Uterus (tissue), 3 donors: ENCODE measurements at regions not wholly inside any gene's neighbourhood (a gene's known extent, or its start where the extent isn't known, plus 50 kb on each side); places are given as distances from the start of the nearest gene placed in this dataset.

Experiments
- DNase-seq, 2 donors: peaks; one replicate each; pipeline ENCODE4 v3.0.0-alpha.2; 2019 to 2020
- H3K27ac ChIP-seq, 2 donors: fragments of 200-600 bp; sonication (generic); 1 replicate in 1 of 2; 2 replicates in 1 of 2; pipeline ENCODE4 v1.5.1; 2016 to 2018
- H3K27me3 ChIP-seq, 2 donors: fragments of 200-600 bp; sonication (generic); one replicate each; pipeline ENCODE4 v1.5.1; 2018 to 2019; ENCODE audit warnings: control low read depth in 1 of 2
- H3K36me3 ChIP-seq, 2 donors: fragments of 200-600 bp; sonication (generic); one replicate each; pipeline ENCODE4 v1.5.1; 2019; ENCODE audit warnings: control low read depth in 1 of 2
- H3K4me1 ChIP-seq, 2 donors: fragments of 200-600 bp; sonication (generic); one replicate each; pipeline ENCODE4 v1.5.1; 2018 to 2019; ENCODE audit warnings: control low read depth in 1 of 2
- H3K4me3 ChIP-seq, 2 donors: fragments of 200-600 bp; sonication (generic); 1 replicate in 1 of 2; 2 replicates in 1 of 2; pipeline ENCODE4 v1.5.1; 2018 to 2019; ENCODE audit warnings: mild to moderate bottlenecking in 1 of 2
- H3K9me3 ChIP-seq, 2 donors: fragments of 200-600 bp; sonication (generic); one replicate each; pipeline ENCODE4 v1.5.1; 2019; ENCODE audit warnings: control low read depth in 1 of 2
- CTCF ChIP-seq, 4 experiments: fragments of 200-600 bp in 2 of 4; fragments of 450-650 bp in 2 of 4; sonication (generic) in 2 of 4; IDR thresholded peaks; one replicate each; pipeline ENCODE4 v1.5.1; 2016 to 2019; ENCODE audit warnings: antibody characterized with exemption in 4 of 4, mild to moderate bottlenecking in 2 of 4, moderate library complexity in 1 of 4
- POLR2A ChIP-seq, 2 donors: fragments of 450-650 bp; IDR thresholded peaks; one replicate each; pipeline ENCODE4 v1.6.1; 2016; ENCODE audit warnings: antibody characterized with exemption in 2 of 2, mild to moderate bottlenecking in 1 of 2, moderate library complexity in 1 of 2
- intact Hi-C: fragments of 100-400 bp; cut with DNase I; formaldehyde crosslinking; loops from one replicate; pipeline ENCODE4 v1.15.1; 2023; ENCODE audit warnings: low total_unique reads
- donor health status: DM: yes; HTN: yes; CAD: no.

- Histone ChIP-seq H3K4me3 (no peak overlapping the region), H3K36me3 (no peaks in the 10 kb centered on the region), H3K9me3 (peaks cover 0 to 4% of the 10 kb centered on the region in 2 donors), H3K27ac (no peak overlapping the region), H3K4me1 (no peaks in the 10 kb centered on the region), H3K27me3 (no peaks in the 10 kb centered on the region)
- intact Hi-C loops: no loop called here
- no peak for DNase-seq
- TF ChIP-seq CTCF (IDR thresholded peaks at IDR 0.05) (no peak), POLR2A (IDR thresholded peaks at IDR 0.05) (no peak)
These were observed 367.7 kb upstream of the IRX4 start for GRCh38 chr5:2250365-2250950.

DNA sequence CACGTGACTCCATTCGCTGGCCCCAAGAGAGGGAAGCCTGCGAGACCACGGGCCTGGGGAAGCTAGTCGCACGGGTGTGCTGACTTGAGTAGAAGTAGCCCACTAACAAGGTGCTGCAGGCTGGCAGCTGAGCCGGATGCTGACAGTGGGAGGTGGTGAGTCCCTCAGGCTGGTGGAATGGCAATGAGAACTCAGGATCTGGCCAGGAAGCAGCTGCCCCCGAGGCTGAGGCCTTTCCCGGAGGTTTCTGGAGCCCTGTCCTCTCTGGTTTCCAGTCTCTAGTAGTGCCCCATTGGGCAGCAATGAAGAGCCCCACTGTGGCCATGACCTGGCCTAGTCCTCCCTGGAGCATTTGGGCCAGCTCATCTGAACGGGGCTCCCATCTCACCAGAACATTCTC lies 366.7 kb upstream of the IRX4 start:
- Histone ChIP-seq H3K4me1 (no peaks in the 10 kb centered on the region), H3K36me3 (no peaks in the 10 kb centered on the region), H3K27me3 (no peaks in the 10 kb centered on the region), H3K4me3 (no peak overlapping the region), H3K9me3 (peaks cover 0 to 4% of the 10 kb centered on the region in 2 donors), H3K27ac (no peak overlapping the region)
- no peak for TF ChIP-seq POLR2A (IDR thresholded peaks at IDR 0.05)
- no peak for TF ChIP-seq CTCF (IDR thresholded peaks at IDR 0.05)
- no peak for DNase-seq
- intact Hi-C loops: no loop called here

DNA sequence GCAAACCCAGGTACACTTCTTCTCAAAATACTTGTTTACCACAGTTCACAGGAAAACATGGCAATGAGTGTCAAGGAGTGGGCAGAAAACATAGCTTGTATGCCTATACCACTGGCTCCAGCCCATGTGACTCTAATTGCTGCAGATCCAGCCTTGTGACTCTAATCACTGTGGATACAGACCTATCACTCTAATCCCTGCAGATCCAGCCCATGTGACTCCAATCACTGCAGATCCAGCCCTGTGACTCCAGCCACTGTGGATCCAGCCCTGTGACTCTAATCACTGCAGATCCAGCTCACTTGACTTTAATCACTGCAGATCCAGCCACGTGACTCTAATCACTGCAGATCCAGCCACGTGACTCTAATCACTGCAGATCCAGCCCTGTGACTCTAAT lies 366.3 kb upstream of the IRX4 start:
- H3K4me3 ChIP-seq: no peak overlapping the region
- DNase-seq: no peak
- H3K27ac ChIP-seq: no peak overlapping the region
- no peaks in the 10 kb centered on the region for H3K36me3 ChIP-seq
- peaks cover 0 to 4% of the 10 kb centered on the region in 2 donors for H3K9me3 ChIP-seq
- H3K4me1 ChIP-seq: no peaks in the 10 kb centered on the region
- intact Hi-C loops: no loop called here
- H3K27me3 ChIP-seq: no peaks in the 10 kb centered on the region
- TF ChIP-seq CTCF (IDR thresholded peaks at IDR 0.05) (no peak), POLR2A (IDR thresholded peaks at IDR 0.05) (no peak)

DNA sequence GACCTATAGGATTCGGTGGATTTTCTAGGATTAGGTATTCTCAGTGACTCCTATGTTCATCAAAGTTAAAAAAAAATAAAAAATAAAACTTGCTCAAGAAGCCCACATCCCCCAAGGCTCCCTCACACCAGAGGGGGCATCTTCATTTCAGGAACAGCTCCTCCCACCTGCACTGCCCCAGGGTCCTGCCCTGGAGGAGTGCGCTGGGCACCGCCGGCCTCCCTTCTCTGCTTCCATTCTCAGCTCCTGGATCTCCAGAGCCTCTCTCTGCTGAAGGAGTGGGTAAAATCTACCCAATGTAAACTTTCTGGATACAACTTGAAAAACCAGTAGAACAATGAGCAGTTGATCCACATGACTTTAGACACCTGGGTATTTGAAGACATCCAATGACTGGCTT lies 359.8 kb upstream of the IRX4 start:
- intact Hi-C loops: no loop called here
- Histone ChIP-seq H3K9me3 (peaks cover 0 to under 1% of the 10 kb centered on the region in 2 donors), H3K4me3 (no peak overlapping the region), H3K27ac (no peak overlapping the region), H3K36me3 (no peaks in the 10 kb centered on the region), H3K4me1 (no peaks in the 10 kb centered on the region), H3K27me3 (no peaks in the 10 kb centered on the region)
- no peak for DNase-seq
- TF ChIP-seq CTCF (IDR thresholded peaks at IDR 0.05) (no peak), POLR2A (IDR thresholded peaks at IDR 0.05) (no peak)

- intact Hi-C loops: no loop called here
- no peak for TF ChIP-seq CTCF (IDR thresholded peaks at IDR 0.05)
- TF ChIP-seq POLR2A (IDR thresholded peaks at IDR 0.05): no peak
- no peak for DNase-seq
- H3K9me3 ChIP-seq: no peaks in the 10 kb centered on the region
- no peak overlapping the region for H3K27ac ChIP-seq
- no peaks in the 10 kb centered on the region for H3K4me1 ChIP-seq
- no peaks in the 10 kb centered on the region for H3K27me3 ChIP-seq
- H3K36me3 ChIP-seq: no peaks in the 10 kb centered on the region
- no peak overlapping the region for H3K4me3 ChIP-seq
These were observed 359.1 kb upstream of the IRX4 start for GRCh38 chr5:2241842-2242241.
